ENCODE measurements at regions not wholly inside any gene's neighbourhood (a gene's known extent, or its start where the extent isn't known, plus 50 kb on each side); places are given as distances from the start of the nearest gene placed in this dataset.

DNA sequence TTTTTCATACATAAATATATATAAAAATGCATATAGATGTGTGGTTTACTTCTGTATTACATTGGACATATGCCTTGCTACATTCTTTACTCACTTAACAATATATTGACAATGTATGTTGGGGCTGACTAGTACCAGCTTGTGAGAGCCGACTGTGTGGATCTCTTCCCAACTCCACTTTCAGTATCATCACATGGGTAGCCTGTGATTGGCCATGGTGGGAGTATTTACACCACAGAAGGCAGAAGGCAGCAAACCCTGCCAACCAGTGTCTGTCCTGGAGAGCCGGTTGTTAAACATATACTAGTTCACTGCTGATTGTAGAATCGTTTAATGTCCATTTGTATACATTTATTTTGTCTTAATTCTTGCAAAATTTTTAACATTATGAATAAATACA, 638.7 kb downstream of the DHX35 start:
- ATAC-seq (ENCODE audit: low FRiP score) (no peak), DNase-seq (ENCODE audit: low spot score) (no peak)
- no peak for TF ChIP-seq CTCF (IDR thresholded peaks at IDR 0.05)

- TF ChIP-seq CTCF (IDR thresholded peaks at IDR 0.05), result no peak
- DNase-seq (ENCODE audit: low spot score) (no peak), ATAC-seq (ENCODE audit: low FRiP score) (no peak)
These were observed 638.0 kb downstream of the DHX35 start for GRCh38 chr20:39600156-39600555.

DNA sequence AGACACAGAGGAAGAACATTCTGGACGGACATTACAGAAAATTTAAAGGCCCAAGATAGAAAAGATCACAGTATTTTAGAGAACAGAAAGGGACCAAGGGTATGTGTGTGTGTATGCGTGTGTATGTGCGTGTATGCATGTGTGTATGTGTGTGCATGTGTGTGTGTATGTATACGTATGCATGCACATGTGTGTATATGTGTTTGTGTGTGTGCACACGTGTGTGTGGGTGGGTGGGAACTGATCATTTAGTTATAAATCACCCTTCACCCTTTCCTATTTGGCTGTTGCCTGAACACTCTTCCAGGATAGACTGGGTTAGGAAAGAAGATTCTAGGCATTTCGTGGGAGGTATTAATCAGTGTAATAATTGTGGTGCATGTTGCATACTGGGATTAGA, 634.4 kb downstream of the DHX35 start:
- no peak for TF ChIP-seq CTCF (IDR thresholded peaks at IDR 0.05)
- no peak for DNase-seq (ENCODE audit: low spot score)
- ATAC-seq (ENCODE audit: low FRiP score), result no peak

DNA sequence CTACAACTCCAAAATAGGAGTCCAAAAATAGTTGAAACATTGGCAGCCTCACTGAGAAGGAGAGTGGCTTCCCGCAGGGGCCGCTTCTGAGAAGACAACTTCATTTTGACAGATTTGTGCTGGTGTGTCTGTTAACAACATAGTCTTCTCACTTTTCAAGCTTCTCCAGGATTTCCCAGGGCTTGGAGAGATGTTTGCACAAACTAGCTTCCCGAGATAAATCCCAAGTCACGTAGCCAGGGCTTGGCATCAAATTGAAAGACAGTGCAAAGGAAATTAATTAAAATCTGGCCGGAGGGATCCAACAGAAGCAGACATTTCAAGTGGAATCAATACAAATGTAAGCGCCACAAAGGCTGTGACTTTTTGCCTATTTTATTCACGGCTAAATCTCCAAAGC, 630.2 kb downstream of the DHX35 start:
- TF ChIP-seq CTCF (IDR thresholded peaks at IDR 0.05), result no peak
- ATAC-seq (ENCODE audit: low FRiP score) (no peak), DNase-seq (ENCODE audit: low spot score) (no peak)

GRCh38 chr20:39588148-39588757, 626.1 kb downstream of the DHX35 start:
- TF ChIP-seq CTCF (IDR thresholded peaks at IDR 0.05), result no peak
- no peak for ATAC-seq (ENCODE audit: low FRiP score)
- DNase-seq (ENCODE audit: low spot score), result no peak

GRCh38 chr20:39581034-39581433, 618.9 kb downstream of the DHX35 start:
- no peak for ATAC-seq (ENCODE audit: low FRiP score)
- TF ChIP-seq CTCF (IDR thresholded peaks at IDR 0.05), result no peak
- DNase-seq (ENCODE audit: low spot score), result no peak

DNA sequence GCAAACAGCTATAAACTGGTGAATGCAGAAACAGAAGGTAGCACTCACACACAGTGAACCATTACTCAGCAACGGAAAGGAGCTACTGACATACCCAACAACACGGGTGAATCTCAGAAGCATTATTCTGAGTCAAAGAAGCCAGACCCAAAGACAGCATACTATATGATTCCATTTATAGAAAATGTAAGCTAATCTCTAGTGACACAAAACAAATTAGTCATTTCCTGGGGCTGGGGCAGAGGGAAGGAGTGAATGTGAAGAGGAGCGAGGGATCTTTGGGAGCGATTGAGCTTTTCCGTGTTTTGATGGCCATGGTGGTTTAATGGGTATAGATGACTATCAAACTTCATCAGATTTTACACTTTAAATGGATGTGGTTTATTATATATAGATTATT, 614.6 kb downstream of the DHX35 start:
- no peak for ATAC-seq (ENCODE audit: low FRiP score)
- DNase-seq (ENCODE audit: low spot score), result no peak
- TF ChIP-seq CTCF (IDR thresholded peaks at IDR 0.05), result no peak

All from omental fat pad (tissue), 3 donors.